ENCODE measurements at regions not wholly inside any gene's neighbourhood (a gene's known extent, or its start where the extent isn't known, plus 50 kb on each side); places are given as distances from the start of the nearest gene placed in this dataset.
"Not testable (repeated sequence)": the region's sequence is repeated elsewhere in the genome, so short reads cannot be mapped to it uniquely, and the experiment has no call there.

- H3K27ac ChIP-seq: no peak overlapping the region
- TF ChIP-seq CTCF (conservative IDR thresholded peaks at IDR 0.05) (no peak), ZFX (IDR thresholded peaks at IDR 0.05) (no peak)
Observed at GRCh38 chr2:65930259-65930658, 497.9 kb upstream of the SPRED2 start.

GRCh38 chr2:65929664-65930063, 497.3 kb upstream of the SPRED2 start:
- H3K27ac ChIP-seq: not testable (repeated sequence)

- H3K27ac ChIP-seq: no peak overlapping the region
- no peak for TF ChIP-seq CTCF (conservative IDR thresholded peaks at IDR 0.05)
- TF ChIP-seq ZFX (IDR thresholded peaks at IDR 0.05): no peak
Observed at GRCh38 chr2:65922794-65923193, 490.4 kb upstream of the SPRED2 start.

- TF ChIP-seq ZFX (IDR thresholded peaks at IDR 0.05): no peak
- no peak for TF ChIP-seq CTCF (conservative IDR thresholded peaks at IDR 0.05)
- H3K27ac ChIP-seq: no peak overlapping the region
Observed at GRCh38 chr2:65922030-65922429, 489.6 kb upstream of the SPRED2 start.

- H3K27ac ChIP-seq: no peak overlapping the region
- TF ChIP-seq ZFX (IDR thresholded peaks at IDR 0.05): no peak
- no peak for TF ChIP-seq CTCF (conservative IDR thresholded peaks at IDR 0.05)
Observed at GRCh38 chr2:65921116-65921515, 488.7 kb upstream of the SPRED2 start.

- no peak overlapping the region for H3K27ac ChIP-seq
- TF ChIP-seq CTCF (conservative IDR thresholded peaks at IDR 0.05) (no peak), ZFX (IDR thresholded peaks at IDR 0.05) (no peak)
Observed at GRCh38 chr2:65920659-65921058, 488.3 kb upstream of the SPRED2 start.

GRCh38 chr2:65919550-65920188, 487.3 kb upstream of the SPRED2 start:
- TF ChIP-seq ZFX (IDR thresholded peaks at IDR 0.05) (no peak), CTCF (conservative IDR thresholded peaks at IDR 0.05) (no peak)
- H3K27ac ChIP-seq: no peak overlapping the region

- no peak overlapping the region for H3K27ac ChIP-seq
- TF ChIP-seq ZFX (IDR thresholded peaks at IDR 0.05) (no peak), CTCF (conservative IDR thresholded peaks at IDR 0.05) (peak; percentile 28; the same call in 1 of the 2 replicates)
Observed at GRCh38 chr2:65918760-65919187, 486.4 kb upstream of the SPRED2 start.

Measured in C4-2B (cell line).